Fibroblast of the aortic adventitia (primary cell): ENCODE measurements at regions not wholly inside any gene's neighbourhood (a gene's known extent, or its start where the extent isn't known, plus 50 kb on each side); places are given as distances from the start of the nearest gene placed in this dataset.
A peak's percentile ranks its signal among the peaks of the same experiment; 100 is the strongest.
"Not testable (repeated sequence)": the region's sequence is repeated elsewhere in the genome, so short reads cannot be mapped to it uniquely, and the experiment has no call there.

Experiments
- DNase-seq: peaks from one replicate; pipeline ENCODE4 v3.0.0-alpha.2; 2010; ENCODE audit warnings: low read depth
- H3K4me3 ChIP-seq: 2 replicates; pipeline ENCODE4 v1.5.1; 2011; ENCODE audit warnings: low read depth, mild to moderate bottlenecking, control low read depth, low read length, moderate library complexity
- CTCF ChIP-seq: IDR thresholded peaks from 2 replicates; pipeline ENCODE4 v1.5.1; 2011; ENCODE audit warnings: mild to moderate bottlenecking, low read length, control low read depth, inconsistent platforms; ENCODE audit not compliant: insufficient read depth

DNA sequence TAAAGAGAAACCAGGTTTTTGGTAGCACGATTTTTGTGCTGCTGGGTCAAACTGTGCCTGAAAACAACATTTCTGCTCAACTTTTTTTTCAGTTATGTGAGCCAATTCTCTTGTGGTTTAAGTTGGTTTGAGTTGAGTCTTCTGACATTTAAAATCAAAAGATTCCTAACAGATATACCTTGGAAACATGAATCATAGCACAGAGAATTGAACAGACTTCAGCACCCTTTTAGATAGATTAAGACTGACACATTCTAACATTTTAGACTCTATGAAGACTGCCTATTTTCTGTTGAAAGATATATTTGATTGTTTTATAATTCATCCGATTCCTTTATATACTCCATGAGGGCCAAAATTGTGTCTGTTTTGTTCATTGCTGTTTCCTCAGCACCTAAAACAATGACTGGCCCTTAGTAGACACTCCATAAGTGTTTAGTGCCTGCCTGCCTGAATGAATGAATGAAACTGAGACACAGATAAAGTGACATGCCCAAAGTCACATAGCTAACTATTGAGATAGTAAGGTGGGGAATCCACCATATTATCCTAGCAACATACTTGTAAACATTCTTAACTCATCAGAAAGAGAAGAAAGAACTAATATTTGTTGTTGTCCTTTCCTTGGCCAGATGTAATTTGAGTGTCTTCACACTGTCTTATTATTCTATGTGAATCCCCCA, 624.0 kb downstream of the MID1IP1 start:
- no peak for TF ChIP-seq CTCF
- DNase-seq: no peak
- no peak overlapping the region for H3K4me3 ChIP-seq

DNA sequence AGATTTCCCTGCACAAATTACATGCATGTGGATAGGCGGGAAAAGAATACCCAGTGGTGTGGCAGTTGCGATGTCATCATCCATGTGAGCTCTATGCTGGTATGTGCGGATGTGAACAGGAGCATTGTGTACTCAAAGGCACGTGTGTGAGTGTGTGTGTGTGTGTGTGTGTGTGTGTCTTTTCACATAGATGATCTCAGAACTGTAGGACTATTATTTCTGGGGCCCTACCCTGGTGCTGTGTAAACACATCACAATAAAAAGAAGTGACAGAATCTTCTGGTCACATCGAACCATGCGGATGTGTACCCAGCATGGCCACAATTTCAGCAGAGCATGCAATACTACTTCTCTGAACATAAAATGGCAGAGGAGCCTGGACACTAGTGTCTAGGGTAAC, 624.8 kb downstream of the MID1IP1 start:
- TF ChIP-seq CTCF: no peak
- DNase-seq: no peak
- H3K4me3 ChIP-seq: no peak overlapping the region

DNA sequence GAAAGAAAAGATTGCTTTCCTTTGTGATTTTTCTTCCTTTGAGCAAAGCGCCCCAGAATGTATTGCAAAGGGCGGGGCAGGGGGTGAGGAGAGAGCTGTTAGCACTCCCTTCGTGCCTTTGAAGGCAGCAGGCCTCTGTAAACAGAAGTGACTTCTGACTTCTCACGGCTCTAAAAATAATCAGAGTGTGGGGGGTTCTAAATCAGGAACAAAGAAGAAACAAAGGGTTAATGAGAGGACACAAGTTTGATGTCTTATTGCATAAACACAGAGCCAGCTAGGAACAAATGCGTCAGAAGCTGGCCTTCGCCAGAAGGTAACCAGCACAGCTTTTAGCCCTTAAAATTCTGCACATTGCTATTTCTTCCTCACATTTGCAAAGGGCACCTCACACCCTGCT, 626.2 kb downstream of the MID1IP1 start:
- no peak for TF ChIP-seq CTCF
- DNase-seq: peak; percentile 17
- no peak overlapping the region for H3K4me3 ChIP-seq

DNA sequence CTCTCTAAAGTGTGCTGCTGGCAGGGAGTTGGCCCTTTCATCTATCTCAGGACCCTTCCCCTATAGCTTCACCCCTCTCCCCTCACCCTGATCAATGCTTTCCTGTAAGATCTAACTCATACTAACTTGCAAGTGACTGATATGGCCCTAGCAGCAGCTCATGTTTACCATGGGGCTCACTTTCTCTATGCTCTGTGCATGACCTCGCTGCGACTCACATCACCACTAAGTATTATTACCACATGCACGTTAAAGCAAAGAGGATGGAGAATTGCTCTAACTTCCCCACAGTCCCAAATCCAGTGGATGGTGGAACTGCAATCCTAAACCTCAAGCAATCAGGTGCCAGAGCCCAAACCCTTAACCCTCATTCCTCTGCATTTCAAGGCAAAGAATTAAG, 626.6 kb downstream of the MID1IP1 start:
- H3K4me3 ChIP-seq: no peak overlapping the region
- TF ChIP-seq CTCF: no peak
- DNase-seq: peak; percentile 40

- no peak for DNase-seq
- TF ChIP-seq CTCF: no peak
- H3K4me3 ChIP-seq: no peak overlapping the region
These were observed 629.3 kb downstream of the MID1IP1 start for GRCh38 chrX:39430551-39430950.

GRCh38 chrX:39431893-39432292, 630.6 kb downstream of the MID1IP1 start:
- no peak for TF ChIP-seq CTCF

DNA sequence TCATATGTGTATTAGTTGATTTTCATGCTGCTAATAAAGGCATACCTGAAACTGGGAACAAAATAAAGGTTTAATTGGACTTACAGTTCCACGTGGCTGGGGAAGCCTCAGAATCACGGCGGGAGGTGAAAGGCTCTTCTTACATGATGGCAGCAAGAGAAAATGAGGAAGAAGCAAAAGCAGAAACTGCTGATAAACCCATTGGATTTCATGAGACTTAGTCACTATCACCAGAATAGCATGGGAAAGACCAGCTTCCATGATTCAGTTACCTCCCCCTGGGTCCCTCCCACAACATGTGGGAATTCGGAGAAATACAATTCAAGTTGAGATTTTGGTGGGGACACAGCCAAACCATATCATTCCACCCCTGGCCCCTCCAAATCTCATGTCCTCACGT, 633.4 kb downstream of the MID1IP1 start:
- not testable (repeated sequence) for H3K4me3 ChIP-seq, DNase-seq

More at GRCh38 chrX:39431893-39432292, 630.6 kb downstream of the MID1IP1 start:
- H3K4me3 ChIP-seq: no peak overlapping the region
- DNase-seq: no peak

- not testable (repeated sequence) for H3K4me3 ChIP-seq, DNase-seq
These were observed 635.3 kb downstream of the MID1IP1 start for GRCh38 chrX:39436538-39436937.
